Erythroblast (primary cell): ENCODE measurements at regions not wholly inside any gene's neighbourhood (a gene's known extent, or its start where the extent isn't known, plus 50 kb on each side); places are given as distances from the start of the nearest gene placed in this dataset.

Experiments used
- GATA1 ChIP-seq: IDR thresholded peaks from 2 replicates; pipeline ENCODE4 v1.6.1; 2011; ENCODE audit warnings: low read depth, mild to moderate bottlenecking, control low read depth, low read length, moderate library complexity
- POLR2A ChIP-seq: IDR thresholded peaks from 2 replicates; pipeline ENCODE4 v1.6.1; 2011; ENCODE audit warnings: mild to moderate bottlenecking, low read length

DNA sequence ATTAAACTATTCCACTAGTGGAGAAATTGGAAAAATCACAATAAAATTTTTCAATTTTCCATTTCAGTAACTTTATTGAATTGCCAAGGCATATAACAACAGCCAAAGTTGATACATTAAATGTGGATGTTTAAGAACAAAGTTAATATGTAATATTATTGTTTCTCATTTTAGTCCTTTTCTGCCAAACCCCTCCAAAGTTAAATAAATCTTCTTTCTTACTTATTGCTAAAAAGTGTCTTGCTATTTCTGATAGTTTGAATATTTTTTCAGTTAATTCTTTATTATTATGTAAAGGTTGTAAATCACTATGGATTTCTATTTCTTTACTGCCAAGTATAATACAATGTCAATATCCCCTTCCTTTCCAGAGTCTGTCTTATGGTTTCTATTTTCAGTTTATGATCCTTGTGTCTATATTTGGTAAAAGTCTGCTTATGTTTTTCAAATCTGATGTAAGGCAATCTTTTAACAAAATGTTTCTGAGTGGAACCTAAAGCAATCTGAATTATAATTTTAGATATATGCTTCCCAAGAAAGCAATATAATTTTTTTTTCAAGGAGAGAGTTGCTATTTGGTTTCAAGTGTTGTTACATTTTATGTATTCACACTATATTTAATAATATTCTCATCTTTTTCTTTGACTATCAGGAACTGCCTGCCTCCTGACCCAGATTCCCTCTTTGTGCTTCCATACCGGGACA, 80.3 kb upstream of the RHOBTB1 start:
- TF ChIP-seq POLR2A (no peak), GATA1 (no peak)
